Mesenchymal stem cell (in vitro differentiated cells and primary cell): ENCODE measurements at regions not wholly inside any gene's neighbourhood (a gene's known extent, or its start where the extent isn't known, plus 50 kb on each side); places are given as distances from the start of the nearest gene placed in this dataset.

Experiments
- DNase-seq: peaks from one replicate; pipeline ENCODE4 v3.0.0-alpha.2; 2013
- H2AFZ ChIP-seq: one replicate; pipeline ENCODE4 v1.6.1; 2013; ENCODE audit warnings: low read depth, mild to moderate bottlenecking, control low read depth, inconsistent platforms, low read length, moderate library complexity
- H2AK5ac ChIP-seq: 2 replicates; pipeline ENCODE4 v1.6.1; 2013; ENCODE audit warnings: low read length, moderate library complexity, mild to moderate bottlenecking, inconsistent platforms; ENCODE audit not compliant: severe bottlenecking
- H2BK120ac ChIP-seq: one replicate; pipeline ENCODE4 v1.6.1; 2013; ENCODE audit warnings: low read depth, mild to moderate bottlenecking, inconsistent platforms, low read length, moderate library complexity
- H2BK12ac ChIP-seq, 2 experiments: one replicate each; pipeline ENCODE4 v1.6.1; 2013; ENCODE audit warnings: inconsistent platforms in 2 of 2, low read length in 2 of 2, mild to moderate bottlenecking in 2 of 2, moderate library complexity in 2 of 2, control low read depth in 1 of 2
- H2BK15ac ChIP-seq: one replicate; pipeline ENCODE4 v1.6.1; 2013; ENCODE audit warnings: mild to moderate bottlenecking, low read depth, inconsistent platforms; ENCODE audit not compliant: poor library complexity, severe bottlenecking
- H2BK5ac ChIP-seq: 2 replicates; pipeline ENCODE4 v1.6.1; 2013; ENCODE audit warnings: low read depth, mild to moderate bottlenecking, low read length, control low read depth, inconsistent platforms; ENCODE audit not compliant: poor library complexity, severe bottlenecking
- H3K14ac ChIP-seq, 2 experiments: one replicate each; pipeline ENCODE4 v1.6.1; 2013; ENCODE audit warnings: inconsistent platforms in 2 of 2, low read length in 2 of 2, control low read depth in 1 of 2, mild to moderate bottlenecking in 1 of 2, moderate library complexity in 1 of 2
- H3K18ac ChIP-seq, 2 experiments: one replicate each; pipeline ENCODE4 v1.6.1; 2013; ENCODE audit warnings: inconsistent platforms in 2 of 2, low read length in 2 of 2, control low read depth in 1 of 2, low read depth in 1 of 2, mild to moderate bottlenecking in 1 of 2
- H3K23ac ChIP-seq, 2 experiments: one replicate each; pipeline ENCODE4 v1.6.1; 2013; ENCODE audit warnings: inconsistent platforms in 2 of 2, low read length in 2 of 2, mild to moderate bottlenecking in 2 of 2, moderate library complexity in 2 of 2, control low read depth in 1 of 2
- H3K27ac ChIP-seq: 2 replicates; pipeline ENCODE4 v1.5.1; 2013; ENCODE audit warnings: mild to moderate bottlenecking, moderate library complexity, low read length, control low read depth, inconsistent platforms; ENCODE audit not compliant: poor library complexity, severe bottlenecking
- H3K27me3 ChIP-seq, 2 experiments: 2 replicates each; pipeline versions ENCODE4 v1.6.1 to v1.7.0; 2013; ENCODE audit warnings: low read length in 2 of 2, mild to moderate bottlenecking in 2 of 2, moderate library complexity in 2 of 2, control low read depth in 1 of 2, inconsistent platforms in 1 of 2; ENCODE audit not compliant: control insufficient read depth in 1 of 2, insufficient read depth in 1 of 2
- H3K36me3 ChIP-seq, 2 experiments: 2 replicates each; pipeline versions ENCODE4 v1.6.1 to v1.7.0; 2013; ENCODE audit warnings: low read length in 2 of 2, control low read depth in 1 of 2, inconsistent platforms in 1 of 2, low read depth in 1 of 2, mild to moderate bottlenecking in 1 of 2; ENCODE audit not compliant: insufficient read depth in 2 of 2, control insufficient read depth in 1 of 2
- H3K4ac ChIP-seq, 2 experiments: one replicate each; pipeline ENCODE4 v1.6.1; 2013; ENCODE audit warnings: inconsistent platforms in 2 of 2, low read length in 2 of 2, mild to moderate bottlenecking in 2 of 2, moderate library complexity in 2 of 2, control low read depth in 1 of 2, low read depth in 1 of 2
- H3K4me1 ChIP-seq: 2 replicates; pipeline ENCODE4 v1.6.1; 2013; ENCODE audit warnings: low read depth, low read length, control low read depth; ENCODE audit not compliant: control insufficient read depth, insufficient read depth
- H3K4me2 ChIP-seq: 2 replicates; pipeline ENCODE4 v1.6.1; 2013; ENCODE audit warnings: low read length, mild to moderate bottlenecking, inconsistent platforms; ENCODE audit not compliant: poor library complexity, severe bottlenecking
- H3K4me3 ChIP-seq, 2 experiments: 2 replicates each; pipeline versions ENCODE4 v1.5.1 to v1.7.0; 2013; ENCODE audit warnings: low read length in 2 of 2, mild to moderate bottlenecking in 2 of 2, control low read depth in 1 of 2, low read depth in 1 of 2; ENCODE audit not compliant: insufficient read depth in 1 of 2
- H3K79me1 ChIP-seq: replicated peaks from 2 replicates; pipeline ENCODE4 v1.6.1; 2013; ENCODE audit warnings: mild to moderate bottlenecking, control low read depth, low read length, inconsistent platforms; ENCODE audit not compliant: poor library complexity, severe bottlenecking
- H3K9ac ChIP-seq: 2 replicates; pipeline ENCODE4 v1.7.0; 2013; ENCODE audit warnings: mild to moderate bottlenecking, low read length, moderate library complexity
- H3K9me3 ChIP-seq: 2 replicates; pipeline ENCODE4 v1.7.0; 2013; ENCODE audit warnings: mild to moderate bottlenecking, low read length; ENCODE audit not compliant: control insufficient read depth
- H4K8ac ChIP-seq: one replicate; pipeline ENCODE4 v1.6.1; 2013; ENCODE audit warnings: inconsistent platforms, mild to moderate bottlenecking, low read length, moderate library complexity
- H4K91ac ChIP-seq: one replicate; pipeline ENCODE4 v1.6.1; 2013; ENCODE audit warnings: mild to moderate bottlenecking, low read length, inconsistent platforms
- WGBS: methylation state at CpG from one replicate; pipeline ENCODE4 v1.1.7; 2013; ENCODE audit warnings: mixed read lengths; 5-methylcytosine and 5-hydroxymethylcytosine counted together

GRCh38 chr2:242056785-242057184 is 187.3 kb downstream of the RTP5 start:
- H3K9me3 ChIP-seq: no peaks in the 10 kb centered on the region
- H3K9ac ChIP-seq: no peak overlapping the region
- DNase-seq: no peak
- H2BK5ac ChIP-seq: no peak overlapping the region
- H3K23ac ChIP-seq: no peak overlapping the region
- no peak overlapping the region for H2BK120ac ChIP-seq
- H2BK12ac ChIP-seq: no peak overlapping the region
- no peak overlapping the region for H3K4ac ChIP-seq
- H3K27ac ChIP-seq: no peak overlapping the region
- no peak overlapping the region for H4K8ac ChIP-seq
- no peak overlapping the region for H2BK15ac ChIP-seq
- no peak overlapping the region for H3K4me2 ChIP-seq
- no peaks in the 10 kb centered on the region for H3K4me1 ChIP-seq
- 76% methylated on average over 11 of the region's 11 CpGs for WGBS
- no peak overlapping the region for H3K4me3 ChIP-seq
- peaks cover 41 to 64% of the 10 kb centered on the region in 2 experiments for H3K27me3 ChIP-seq
- no peak overlapping the region for H2AFZ ChIP-seq
- H4K91ac ChIP-seq: no peak overlapping the region
- H3K14ac ChIP-seq: no peak overlapping the region
- no peaks in the 10 kb centered on the region for H3K36me3 ChIP-seq
- H2AK5ac ChIP-seq: no peak overlapping the region
- no peaks in the 10 kb centered on the region for H3K79me1 ChIP-seq
- no peak overlapping the region for H3K18ac ChIP-seq

GRCh38 chr2:242057379-242058040 is 188.0 kb downstream of the RTP5 start:
- Histone ChIP-seq H2BK15ac (no peak overlapping the region), H3K4ac (no peak overlapping the region), H3K4me1 (no peaks in the 10 kb centered on the region), H2AK5ac (no peak overlapping the region), H3K9ac (no peak overlapping the region), H3K4me2 (no peak overlapping the region), H2BK12ac (no peak overlapping the region), H2BK120ac (no peak overlapping the region), H3K79me1 (no peaks in the 10 kb centered on the region), H3K23ac (no peak overlapping the region), H3K4me3 (no peak overlapping the region), H3K9me3 (no peaks in the 10 kb centered on the region), H3K36me3 (no peaks in the 10 kb centered on the region), H4K91ac (no peak overlapping the region), H3K27ac (no peak overlapping the region), H3K18ac (no peak overlapping the region), H4K8ac (no peak overlapping the region), H2AFZ (no peak overlapping the region), H3K14ac (no peak overlapping the region), H3K27me3 (peaks cover 37 to 59% of the 10 kb centered on the region in 2 experiments), H2BK5ac (no peak overlapping the region)
- DNase-seq: no peak
- WGBS: 87% methylated on average over 19 of the region's 19 CpGs

GRCh38 chr2:242058116-242058680 is 188.7 kb downstream of the RTP5 start:
- H3K79me1 ChIP-seq: no peaks in the 10 kb centered on the region
- no peak overlapping the region for H2BK15ac ChIP-seq
- no peak overlapping the region for H3K9ac ChIP-seq
- H4K8ac ChIP-seq: no peak overlapping the region
- no peak overlapping the region for H3K23ac ChIP-seq
- 81% methylated on average over 11 of the region's 11 CpGs for WGBS
- H2BK5ac ChIP-seq: no peak overlapping the region
- H3K27me3 ChIP-seq: peaks cover 40 to 55% of the 10 kb centered on the region in 2 experiments
- H3K36me3 ChIP-seq: no peaks in the 10 kb centered on the region
- no peak overlapping the region for H3K4me2 ChIP-seq
- H2BK120ac ChIP-seq: no peak overlapping the region
- no peak overlapping the region for H2BK12ac ChIP-seq
- no peak overlapping the region for H3K27ac ChIP-seq
- no peaks in the 10 kb centered on the region for H3K4me1 ChIP-seq
- no peaks in the 10 kb centered on the region for H3K9me3 ChIP-seq
- no peak overlapping the region for H2AK5ac ChIP-seq
- H3K4me3 ChIP-seq: no peak overlapping the region
- peak overlapping the region in 1 of 2 experiments; percentile 63 for H3K14ac ChIP-seq
- no peak overlapping the region for H3K4ac ChIP-seq
- DNase-seq: no peak
- no peak overlapping the region for H2AFZ ChIP-seq
- H3K18ac ChIP-seq: no peak overlapping the region
- no peak overlapping the region for H4K91ac ChIP-seq

- H3K36me3 ChIP-seq: no peaks in the 10 kb centered on the region
- no peak overlapping the region for H3K27ac ChIP-seq
- H3K79me1 ChIP-seq: no peaks in the 10 kb centered on the region
- H2BK15ac ChIP-seq: no peak overlapping the region
- peaks cover 3% of the 10 kb centered on the region for H3K4me1 ChIP-seq
- no peak overlapping the region for H3K4me2 ChIP-seq
- no peak overlapping the region for H3K14ac ChIP-seq
- no peak overlapping the region for H2BK120ac ChIP-seq
- H2BK5ac ChIP-seq: no peak overlapping the region
- H3K4me3 ChIP-seq: no peak overlapping the region
- H2AK5ac ChIP-seq: no peak overlapping the region
- H4K8ac ChIP-seq: no peak overlapping the region
- H3K9ac ChIP-seq: no peak overlapping the region
- no peak overlapping the region for H3K18ac ChIP-seq
- H3K27me3 ChIP-seq: peaks cover 32 to 42% of the 10 kb centered on the region in 2 experiments
- no peak overlapping the region for H2AFZ ChIP-seq
- no peak overlapping the region for H4K91ac ChIP-seq
- no peak for DNase-seq
- no peak overlapping the region for H3K4ac ChIP-seq
- H2BK12ac ChIP-seq: no peak overlapping the region
- no peak overlapping the region for H3K23ac ChIP-seq
- H3K9me3 ChIP-seq: no peaks in the 10 kb centered on the region
- WGBS: 85% methylated on average over 7 of the region's 7 CpGs
Measured at GRCh38 chr2:242059566-242059965, 190.0 kb downstream of the RTP5 start.
